GM20000 (cell line): ENCODE measurements at regions not wholly inside any gene's neighbourhood (a gene's known extent, or its start where the extent isn't known, plus 50 kb on each side); places are given as distances from the start of the nearest gene placed in this dataset.

Experiments used
- DNase-seq: peaks from one replicate; pipeline ENCODE4 v3.0.0; 2012; ENCODE audit warnings: low spot score
- CTCF ChIP-seq: IDR thresholded peaks from 2 replicates; pipeline ENCODE4 v1.5.1; 2012; ENCODE audit warnings: mild to moderate bottlenecking, control low read depth; ENCODE audit errors: extremely low read depth, missing control alignments

- no peak for TF ChIP-seq CTCF
- no peak for DNase-seq
Observed at GRCh38 chr22:27080036-27080578, 422.7 kb downstream of the MIAT start.

GRCh38 chr22:27080863-27081262 is 423.5 kb downstream of the MIAT start:
- TF ChIP-seq CTCF = no peak
- DNase-seq = no peak

DNA sequence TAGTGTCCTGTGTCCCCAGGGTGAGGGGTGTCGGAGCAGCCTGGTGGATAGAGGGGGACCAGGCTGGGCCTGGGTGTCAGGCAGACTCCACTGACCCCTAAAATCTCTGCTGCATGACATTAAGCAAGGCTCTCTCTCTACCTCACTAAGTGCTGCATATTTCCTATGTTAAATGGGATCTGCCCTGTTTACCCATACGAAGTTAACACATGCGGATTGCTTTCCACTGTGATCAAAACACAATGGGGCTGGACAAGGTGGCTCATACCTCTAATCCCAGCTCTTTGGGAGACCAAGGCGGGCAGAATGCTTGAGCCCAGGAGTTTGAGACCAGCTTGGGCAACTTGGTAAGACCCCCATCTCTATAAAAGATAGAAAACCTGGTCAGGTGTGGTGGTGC is 426.2 kb downstream of the MIAT start:
- no peak for TF ChIP-seq CTCF
- DNase-seq = no peak

- no peak for DNase-seq
- no peak for TF ChIP-seq CTCF
Observed at GRCh38 chr22:27084130-27084529, 426.7 kb downstream of the MIAT start.

- no peak for TF ChIP-seq CTCF
- no peak for DNase-seq
Observed at GRCh38 chr22:27086080-27087044, 429.0 kb downstream of the MIAT start.

GRCh38 chr22:27087051-27087450 is 429.7 kb downstream of the MIAT start:
- no peak for DNase-seq
- no peak for TF ChIP-seq CTCF

GRCh38 chr22:27088026-27088425 is 430.6 kb downstream of the MIAT start:
- no peak for DNase-seq
- TF ChIP-seq CTCF = no peak
